Right renal cortex interstitium (tissue), 3 donors: ENCODE measurements at regions not wholly inside any gene's neighbourhood (a gene's known extent, or its start where the extent isn't known, plus 50 kb on each side); places are given as distances from the start of the nearest gene placed in this dataset.
"Not testable (repeated sequence)": the region's sequence is repeated elsewhere in the genome, so short reads cannot be mapped to it uniquely, and the experiment has no call there.

Experiments used
- DNase-seq, 3 donors: peaks; one replicate each; pipeline ENCODE4 v3.0.0-alpha.2; 2013; ENCODE audit warnings: low read depth in 3 of 3, low spot score in 2 of 3

GRCh38 chr2:89199453-89200246 lies 508.2 kb downstream of the RPIA start:
- DNase-seq, result not testable (repeated sequence)

- not testable (repeated sequence) for DNase-seq
These were observed 508.7 kb downstream of the RPIA start for GRCh38 chr2:89200247-89200527.

- DNase-seq, result not testable (repeated sequence)
These were observed 511.0 kb downstream of the RPIA start for GRCh38 chr2:89202518-89202917.

GRCh38 chr2:89205153-89205552 lies 513.7 kb downstream of the RPIA start:
- not testable (repeated sequence) for DNase-seq

GRCh38 chr2:89208144-89208932 lies 516.9 kb downstream of the RPIA start:
- not testable (repeated sequence) for DNase-seq

- not testable (repeated sequence) for DNase-seq
These were observed 521.7 kb downstream of the RPIA start for GRCh38 chr2:89213151-89213550.

- DNase-seq, result not testable (repeated sequence)
These were observed 522.3 kb downstream of the RPIA start for GRCh38 chr2:89213811-89214210.

- not testable (repeated sequence) for DNase-seq
These were observed 530.0 kb downstream of the RPIA start for GRCh38 chr2:89221474-89221873.

GRCh38 chr2:89222063-89222732 lies 530.7 kb downstream of the RPIA start:
- not testable (repeated sequence) for DNase-seq

- DNase-seq, result not testable (repeated sequence)
These were observed 533.3 kb downstream of the RPIA start for GRCh38 chr2:89224803-89225202.

GRCh38 chr2:89229979-89230378 lies 538.5 kb downstream of the RPIA start:
- DNase-seq, result not testable (repeated sequence)

GRCh38 chr2:89231241-89231640 lies 539.8 kb downstream of the RPIA start:
- not testable (repeated sequence) for DNase-seq

GRCh38 chr2:89233931-89234330 lies 542.5 kb downstream of the RPIA start:
- not testable (repeated sequence) for DNase-seq

GRCh38 chr2:89234818-89235466 lies 543.5 kb downstream of the RPIA start:
- DNase-seq, result not testable (repeated sequence)

GRCh38 chr2:89236832-89237450 lies 545.5 kb downstream of the RPIA start:
- not testable (repeated sequence) for DNase-seq

- DNase-seq, result not testable (repeated sequence)
These were observed 546.3 kb downstream of the RPIA start for GRCh38 chr2:89237783-89238182.

- DNase-seq, result not testable (repeated sequence)
These were observed 551.7 kb downstream of the RPIA start for GRCh38 chr2:89243114-89243700.

GRCh38 chr2:89244407-89244806 lies 552.9 kb downstream of the RPIA start:
- not testable (repeated sequence) for DNase-seq

GRCh38 chr2:89245478-89245877 lies 554.0 kb downstream of the RPIA start:
- not testable (repeated sequence) for DNase-seq

GRCh38 chr2:89246027-89246426 lies 554.6 kb downstream of the RPIA start:
- DNase-seq, result not testable (repeated sequence)
